NCI-H2227 (cell line): ENCODE measurements at regions not wholly inside any gene's neighbourhood (a gene's known extent, or its start where the extent isn't known, plus 50 kb on each side); places are given as distances from the start of the nearest gene placed in this dataset.
A peak's percentile ranks its signal among the peaks of the same experiment; 100 is the strongest.
"Not testable (repeated sequence)": the region's sequence is repeated elsewhere in the genome, so short reads cannot be mapped to it uniquely, and the experiment has no call there.

Source experiments
- DNase-seq: peaks from one replicate; lab custom pipeline; 2025; ENCODE audit not compliant: unreplicated experiment; lab: John Stamatoyannopoulos, UW

GRCh38 chr1:201637282-201638079, 98.6 kb downstream of the NAV1 start:
- peak; percentile 20 for DNase-seq

- no peak for DNase-seq
Measured at GRCh38 chr1:201639391-201639790, 100.5 kb downstream of the NAV1 start.

DNA sequence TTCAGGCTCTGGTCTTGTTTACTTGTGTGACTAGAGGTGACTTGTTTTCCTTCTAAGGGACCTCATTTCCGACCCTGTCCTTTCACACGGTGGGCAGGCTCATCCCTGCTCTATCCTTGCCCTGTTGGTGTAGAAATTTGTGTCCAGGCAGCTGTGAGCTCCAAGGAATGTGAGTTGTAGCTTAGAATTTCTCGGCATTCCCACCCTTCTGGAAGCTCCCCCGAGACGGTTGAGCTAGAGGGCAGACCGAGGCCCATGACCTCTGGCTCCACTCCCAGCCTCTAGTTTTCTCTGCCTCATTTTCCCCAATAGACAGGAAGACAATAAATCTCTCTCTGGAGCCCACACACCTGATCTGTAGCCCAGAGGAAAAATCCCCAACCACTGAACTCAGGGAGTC, 100.9 kb downstream of the NAV1 start:
- no peak for DNase-seq

DNA sequence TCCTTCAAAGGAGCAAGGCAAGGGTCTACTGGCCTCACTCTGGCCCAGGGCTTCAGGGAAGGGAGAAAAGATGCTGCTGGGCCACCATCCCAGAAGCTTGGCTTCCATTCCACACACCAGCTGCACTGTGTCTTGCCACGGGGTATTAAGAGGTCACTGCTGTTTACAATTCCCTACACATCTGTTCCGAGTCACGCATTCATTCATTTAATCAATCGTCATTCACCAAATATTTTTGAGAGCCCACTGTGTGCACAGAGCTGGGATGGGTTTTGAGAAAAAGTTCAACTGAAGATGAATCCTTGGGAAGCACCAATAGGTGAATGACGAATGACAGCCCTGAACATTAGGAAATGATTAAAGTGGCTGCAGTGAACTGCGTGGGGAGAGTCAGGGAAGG, 101.7 kb downstream of the NAV1 start:
- DNase-seq: no peak

DNA sequence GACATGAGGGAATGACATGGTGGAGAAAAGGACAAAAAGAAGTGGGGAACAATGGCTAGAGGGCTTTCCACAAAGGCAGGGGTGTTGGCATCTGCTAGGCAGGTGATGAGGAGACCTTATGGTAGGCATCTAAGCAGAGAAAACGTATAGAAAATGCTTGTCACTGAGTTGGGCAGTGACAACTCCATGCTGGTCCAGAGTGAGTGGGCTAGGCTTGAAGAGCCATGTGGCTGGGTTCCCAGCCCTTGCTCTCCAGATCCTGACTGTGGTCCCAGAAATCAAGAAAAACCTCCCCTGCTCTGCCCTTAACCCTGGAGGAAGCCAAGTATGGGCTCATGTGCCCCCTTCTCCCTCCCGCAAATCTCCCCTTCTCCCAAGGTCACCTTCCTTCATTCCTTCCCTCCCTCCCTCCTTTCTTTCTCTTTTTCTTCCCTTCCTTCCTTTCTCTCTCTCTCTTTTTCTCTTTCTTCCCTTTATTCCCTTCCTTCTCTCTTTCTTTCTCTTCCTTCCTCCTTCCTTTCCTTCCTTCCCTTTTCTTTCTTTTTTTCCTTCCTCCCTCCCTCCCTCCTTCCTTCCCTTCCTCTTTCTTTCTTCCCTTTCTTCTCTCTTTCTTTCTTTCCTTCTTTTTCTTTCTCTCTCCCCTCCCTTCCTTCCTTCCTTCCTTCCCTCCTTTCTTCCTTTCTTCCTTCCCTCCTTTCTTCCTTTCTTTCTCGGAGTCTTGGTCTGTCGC, 102.8 kb downstream of the NAV1 start:
- no peak for DNase-seq

- DNase-seq: no peak
Measured at GRCh38 chr1:201643835-201644104, 104.8 kb downstream of the NAV1 start.

- no peak for DNase-seq
Measured at GRCh38 chr1:201644197-201644596, 105.3 kb downstream of the NAV1 start.

GRCh38 chr1:201645000-201645399, 106.1 kb downstream of the NAV1 start:
- not testable (repeated sequence) for DNase-seq

DNA sequence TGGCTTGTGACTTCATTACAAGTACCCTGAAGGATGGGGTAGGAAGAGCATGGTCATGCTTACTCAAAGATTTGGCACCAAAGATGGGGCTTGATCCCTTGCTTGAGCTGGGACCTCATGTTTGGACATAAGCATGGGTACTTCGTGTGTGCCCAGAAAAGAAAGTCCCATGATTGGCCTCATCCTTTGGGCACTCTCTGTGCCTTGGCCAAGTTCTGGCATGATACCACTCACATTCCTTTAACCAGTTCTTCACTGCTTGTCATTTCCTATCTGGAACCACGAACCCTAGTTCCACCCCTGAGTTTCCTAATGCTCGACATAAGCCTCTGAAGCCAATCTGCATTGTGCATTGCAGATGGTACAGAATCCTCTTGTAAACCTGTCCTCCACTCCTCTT, 107.0 kb downstream of the NAV1 start:
- DNase-seq: no peak

GRCh38 chr1:201646411-201647022, 107.6 kb downstream of the NAV1 start:
- no peak for DNase-seq

DNA sequence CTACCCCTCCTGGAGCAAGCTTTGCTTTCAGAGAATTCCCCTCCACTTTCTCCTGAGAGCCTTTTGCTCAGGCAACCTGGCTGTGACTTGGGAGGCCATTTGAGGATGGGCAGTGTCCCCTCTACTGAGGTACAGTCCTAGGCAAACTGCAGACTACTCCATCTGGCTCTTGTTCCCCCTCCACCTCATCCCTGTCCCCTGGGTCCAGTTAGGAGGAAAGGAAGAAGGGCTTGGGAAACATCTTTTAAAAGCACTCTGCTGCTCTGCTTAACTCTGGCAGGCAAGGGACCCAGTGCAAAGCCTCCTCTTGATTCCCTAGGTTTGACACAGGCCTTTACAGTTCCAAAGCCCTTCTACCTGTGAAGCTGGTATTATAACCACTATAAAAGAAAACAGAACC, 108.2 kb downstream of the NAV1 start:
- no peak for DNase-seq

- DNase-seq: no peak
Measured at GRCh38 chr1:201647722-201648065, 108.8 kb downstream of the NAV1 start.

- peak; percentile 88 for DNase-seq
Measured at GRCh38 chr1:201648066-201648906, 109.4 kb downstream of the NAV1 start.

DNA sequence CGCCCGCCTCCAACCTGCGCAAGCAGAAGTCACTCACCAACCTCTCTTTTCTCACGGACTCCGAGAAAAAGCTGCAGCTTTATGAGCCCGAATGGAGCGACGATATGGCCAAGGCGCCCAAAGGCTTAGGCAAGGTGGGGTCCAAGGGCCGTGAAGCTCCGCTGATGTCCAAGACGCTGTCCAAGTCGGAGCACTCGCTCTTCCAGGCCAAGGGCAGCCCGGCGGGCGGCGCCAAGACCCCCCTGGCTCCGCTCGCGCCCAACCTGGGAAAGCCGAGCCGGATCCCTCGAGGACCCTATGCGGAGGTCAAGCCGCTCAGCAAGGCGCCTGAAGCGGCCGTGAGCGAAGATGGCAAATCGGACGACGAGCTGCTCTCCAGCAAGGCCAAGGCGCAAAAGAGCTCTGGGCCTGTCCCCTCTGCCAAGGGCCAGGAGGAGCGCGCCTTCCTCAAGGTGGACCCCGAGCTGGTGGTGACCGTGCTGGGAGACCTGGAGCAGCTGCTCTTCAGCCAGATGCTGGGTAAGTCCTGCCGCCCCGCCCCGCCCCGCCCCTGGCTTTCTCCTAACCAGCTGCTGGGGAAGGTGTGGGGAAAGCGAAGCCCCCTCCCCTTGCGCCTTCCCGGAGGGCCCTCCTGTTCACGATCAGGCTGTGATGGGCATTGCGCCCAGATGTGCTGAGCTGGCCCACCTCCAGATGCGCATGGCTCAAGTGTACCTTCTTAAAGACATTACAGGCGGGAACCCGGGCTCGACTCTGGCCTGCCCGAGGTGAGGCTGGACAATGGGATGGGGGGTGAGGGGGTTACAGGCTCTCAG, 110.2 kb downstream of the NAV1 start:
- peak; percentile 67 for DNase-seq

- peak; percentile 83 for DNase-seq
Measured at GRCh38 chr1:201649761-201650622, 111.1 kb downstream of the NAV1 start.

- DNase-seq: no peak
Measured at GRCh38 chr1:201650623-201650933, 111.7 kb downstream of the NAV1 start.

DNA sequence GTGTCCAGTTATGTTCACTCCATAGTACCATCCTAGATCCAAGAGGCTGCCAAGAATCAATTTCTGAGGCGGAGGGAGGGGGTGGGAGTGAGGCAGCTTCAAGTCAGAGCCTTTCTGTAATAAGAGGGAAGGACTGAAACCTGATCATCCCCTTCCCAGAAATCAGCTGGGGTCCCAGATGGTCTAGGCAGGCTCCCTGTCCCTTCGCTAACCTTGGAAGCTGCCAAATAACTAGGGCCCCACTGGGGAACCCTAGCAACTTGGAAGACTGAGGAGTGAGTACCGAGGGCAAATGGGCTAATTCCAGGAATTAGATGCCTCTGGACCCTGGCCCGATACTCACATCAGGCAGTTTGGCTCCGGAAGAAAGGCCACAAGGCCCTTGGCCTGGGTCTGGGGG, 113.3 kb downstream of the NAV1 start:
- no peak for DNase-seq

GRCh38 chr1:201653233-201653632, 114.3 kb downstream of the NAV1 start:
- DNase-seq: peak; percentile 40

DNA sequence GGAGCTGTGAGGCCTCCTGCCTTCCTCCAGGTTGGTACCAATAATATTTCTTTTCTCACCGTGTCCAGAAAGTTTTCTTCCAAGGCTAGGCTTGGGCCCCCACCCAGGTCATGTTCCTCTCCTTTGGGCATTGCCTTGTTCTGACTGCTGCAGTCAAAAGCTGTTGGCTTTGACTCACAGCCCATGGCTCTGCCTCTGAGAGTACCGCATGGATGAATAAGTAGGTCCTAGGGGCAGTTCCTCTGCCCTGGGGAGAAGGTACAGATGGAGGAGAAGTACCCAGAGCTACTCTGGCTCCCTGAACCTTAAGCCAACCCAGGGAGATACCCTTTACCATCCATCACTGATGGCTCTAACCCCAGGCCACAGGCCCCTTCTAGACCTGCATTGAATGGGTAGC, 115.0 kb downstream of the NAV1 start:
- DNase-seq: no peak

DNA sequence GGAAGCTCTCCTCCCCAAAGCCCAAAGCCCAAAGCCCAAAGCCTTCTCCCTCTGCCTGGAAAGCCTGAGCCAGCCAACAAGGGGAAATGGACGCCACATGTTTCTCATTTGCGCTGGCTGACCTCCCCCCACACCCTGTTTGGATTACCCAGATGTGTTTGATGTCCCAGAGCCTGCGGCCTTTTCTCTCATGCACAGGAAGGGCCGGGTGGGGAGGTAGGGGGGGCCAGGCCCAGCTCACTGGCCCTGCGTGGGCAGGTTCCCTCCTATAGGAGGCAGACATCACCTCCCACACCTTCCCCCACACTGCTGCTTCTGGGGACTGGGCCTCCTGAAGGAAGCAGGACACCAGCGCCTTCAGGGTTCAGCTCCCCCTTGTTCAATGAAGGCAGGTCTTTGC, 116.3 kb downstream of the NAV1 start:
- DNase-seq: no peak
